ENCODE measurements at regions not wholly inside any gene's neighbourhood (a gene's known extent, or its start where the extent isn't known, plus 50 kb on each side); places are given as distances from the start of the nearest gene placed in this dataset.

DNA sequence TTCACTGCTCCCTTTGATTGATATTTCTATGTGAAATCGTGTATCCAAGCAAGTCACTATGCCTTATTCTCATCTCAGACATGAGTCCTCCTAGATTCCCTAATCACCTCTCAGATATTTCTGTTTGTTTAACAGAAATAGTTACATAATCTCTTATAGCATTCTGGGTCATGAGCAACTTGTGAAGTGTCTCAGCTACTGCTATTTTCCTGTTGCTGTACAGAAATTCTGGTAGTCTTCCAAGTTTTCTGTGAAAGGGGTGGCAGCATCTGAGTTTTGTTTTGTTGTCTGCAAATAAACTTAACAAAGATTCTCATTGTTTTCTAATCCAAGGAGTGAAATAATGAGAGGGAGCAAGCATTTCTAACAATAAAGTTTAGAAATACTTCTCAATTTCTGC lies 256.9 kb upstream of the ST8SIA4 start:
- TF ChIP-seq LEF1 (IDR thresholded peaks at IDR 0.05; ENCODE audit: borderline replicate concordance) (no peak), CTBP1 (IDR thresholded peaks at IDR 0.05; ENCODE audit: borderline replicate concordance) (no peak), SUZ12 (IDR thresholded peaks at IDR 0.05) (no peak), BHLHE40 (IDR thresholded peaks at IDR 0.05; ENCODE audit: borderline replicate concordance) (no peak), SP1 (IDR thresholded peaks at IDR 0.05) (no peak), TARDBP (IDR thresholded peaks at IDR 0.05) (no peak), ZNF384 (IDR thresholded peaks at IDR 0.05) (no peak), FOXA1 (IDR thresholded peaks at IDR 0.05) (no peak), ARNT (IDR thresholded peaks at IDR 0.05) (no peak), L3MBTL2 (conservative IDR thresholded peaks at IDR 0.05) (no peak), HDGF (IDR thresholded peaks at IDR 0.05; ENCODE audit: borderline replicate concordance) (no peak), FOXM1 (IDR thresholded peaks at IDR 0.05; ENCODE audit: borderline replicate concordance) (no peak)
- TF ChIP-seq, protein P1, sequence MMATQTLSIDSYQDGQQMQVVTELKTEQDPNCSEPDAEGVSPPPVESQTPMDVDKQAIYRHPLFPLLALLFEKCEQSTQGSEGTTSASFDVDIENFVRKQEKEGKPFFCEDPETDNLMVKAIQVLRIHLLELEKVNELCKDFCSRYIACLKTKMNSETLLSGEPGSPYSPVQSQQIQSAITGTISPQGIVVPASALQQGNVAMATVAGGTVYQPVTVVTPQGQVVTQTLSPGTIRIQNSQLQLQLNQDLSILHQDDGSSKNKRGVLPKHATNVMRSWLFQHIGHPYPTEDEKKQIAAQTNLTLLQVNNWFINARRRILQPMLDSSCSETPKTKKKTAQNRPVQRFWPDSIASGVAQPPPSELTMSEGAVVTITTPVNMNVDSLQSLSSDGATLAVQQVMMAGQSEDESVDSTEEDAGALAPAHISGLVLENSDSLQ (IDR thresholded peaks at IDR 0.05): no peak

Data from HEK293T (cell line).